GM21360 (cell line): ENCODE measurements at regions not wholly inside any gene's neighbourhood (a gene's known extent, or its start where the extent isn't known, plus 50 kb on each side); places are given as distances from the start of the nearest gene placed in this dataset.
"Not testable (repeated sequence)": the region's sequence is repeated elsewhere in the genome, so short reads cannot be mapped to it uniquely, and the experiment has no call there.

Experiments used
- ATAC-seq: cut with Tn5 transposase; IDR thresholded peaks from one replicate; pipeline ENCODE4 v1.9.1; 2021; ENCODE audit warnings: mild to moderate bottlenecking, moderate library complexity; ENCODE audit not compliant: unreplicated experiment

GRCh38 chr4:85018983-85019382, 52.5 kb upstream of the WDFY3 start:
- no peak for ATAC-seq

- no peak for ATAC-seq
These were observed 52.9 kb upstream of the WDFY3 start for GRCh38 chr4:85019411-85019810.

- no peak for ATAC-seq
These were observed 58.2 kb upstream of the WDFY3 start for GRCh38 chr4:85024671-85025070.

GRCh38 chr4:85028910-85029309, 62.4 kb upstream of the WDFY3 start:
- ATAC-seq = no peak

- ATAC-seq = no peak
These were observed 63.0 kb upstream of the WDFY3 start for GRCh38 chr4:85029453-85029852.

- no peak for ATAC-seq
These were observed 63.7 kb upstream of the WDFY3 start for GRCh38 chr4:85030156-85030555.

- ATAC-seq = not testable (repeated sequence)
These were observed 67.3 kb upstream of the WDFY3 start for GRCh38 chr4:85033838-85034237.

GRCh38 chr4:85039526-85039925, 73.0 kb upstream of the WDFY3 start:
- ATAC-seq = no peak

GRCh38 chr4:85043812-85044496, 77.5 kb upstream of the WDFY3 start:
- ATAC-seq = not testable (repeated sequence)

- ATAC-seq = no peak
These were observed 84.2 kb upstream of the WDFY3 start for GRCh38 chr4:85050736-85051135.

- no peak for ATAC-seq
These were observed 85.0 kb upstream of the WDFY3 start for GRCh38 chr4:85051526-85051925.

- ATAC-seq = not testable (repeated sequence)
These were observed 88.4 kb upstream of the WDFY3 start for GRCh38 chr4:85054925-85055324.

GRCh38 chr4:85058551-85058950, 92.1 kb upstream of the WDFY3 start:
- ATAC-seq = no peak

GRCh38 chr4:85061974-85062373, 95.5 kb upstream of the WDFY3 start:
- no peak for ATAC-seq

- ATAC-seq = no peak
These were observed 96.0 kb upstream of the WDFY3 start for GRCh38 chr4:85062466-85062865.

GRCh38 chr4:85067342-85067741, 100.9 kb upstream of the WDFY3 start:
- no peak for ATAC-seq

GRCh38 chr4:85078016-85078415, 111.5 kb upstream of the WDFY3 start:
- no peak for ATAC-seq

- no peak for ATAC-seq
These were observed 114.7 kb upstream of the WDFY3 start for GRCh38 chr4:85081196-85081595.

GRCh38 chr4:85084371-85085094, 118.0 kb upstream of the WDFY3 start:
- ATAC-seq = peak; percentile 90

- no peak for ATAC-seq
These were observed 120.2 kb upstream of the WDFY3 start for GRCh38 chr4:85086721-85087120.

GRCh38 chr4:85092536-85092935, 126.0 kb upstream of the WDFY3 start:
- no peak for ATAC-seq

- ATAC-seq = no peak
These were observed 126.5 kb upstream of the WDFY3 start for GRCh38 chr4:85092943-85093342.

- no peak for ATAC-seq
These were observed 128.2 kb upstream of the WDFY3 start for GRCh38 chr4:85094735-85095134.
